B cell (primary cell): ENCODE measurements at regions not wholly inside any gene's neighbourhood (a gene's known extent, or its start where the extent isn't known, plus 50 kb on each side); places are given as distances from the start of the nearest gene placed in this dataset.
A peak's percentile ranks its signal among the peaks of the same experiment; 100 is the strongest.

Source experiments
- ATAC-seq: fragments of 200-7000 bp; cut with Tn5 transposase; one replicate; pipeline ENCODE4 v1.10.0; 2021; ENCODE audit warnings: low read depth, mild to moderate bottlenecking, moderate number of reproducible peaks, moderate library complexity
- CTCF ChIA-PET: fragments of 350-600 bp; sonication (Branson Sonifier 250); formaldehyde crosslinking; loops from one replicate; lab custom pipeline; 2021; ENCODE audit warnings: antibody characterized with exemption, inconsistent platforms; lab: Charles Lee
- POLR2A ChIA-PET: fragments of 350-600 bp; sonication (Branson Sonifier 250); formaldehyde crosslinking; loops from one replicate; lab custom pipeline; 2021; ENCODE audit warnings: antibody characterized with exemption; lab: Charles Lee
- DNase-seq: peaks from one replicate; pipeline ENCODE4 v3.0.0; 2013
- H2AFZ ChIP-seq: 2 replicates; pipeline ENCODE4 v1.6.1; 2012; ENCODE audit warnings: mild to moderate bottlenecking, low read depth, low read length; ENCODE audit not compliant: insufficient read depth, poor library complexity, severe bottlenecking
- H3K27ac ChIP-seq, 2 donors: 1 replicate in 1 of 2; 2 replicates in 1 of 2; pipeline ENCODE4 v1.5.1; 2012 to 2013; ENCODE audit warnings: low read length in 2 of 2, mild to moderate bottlenecking in 2 of 2, moderate library complexity in 1 of 2
- H3K27me3 ChIP-seq, 4 experiments: fragments of 200-600 bp in 1 of 4; sonication (generic) in 1 of 4; replicated peaks in 1 of 4; 1 replicate in 2 of 4; 2 replicates in 2 of 4; pipeline versions ENCODE4 v1.6.1 to v1.7.0; 2013 to 2016; ENCODE audit warnings: low read length in 3 of 4, mild to moderate bottlenecking in 2 of 4, mixed read lengths in 1 of 4, moderate library complexity in 1 of 4; ENCODE audit not compliant: insufficient read depth in 4 of 4, control insufficient read depth in 3 of 4; ENCODE audit errors: control extremely low read depth in 1 of 4
- H3K36me3 ChIP-seq, 2 experiments: replicated peaks in 1 of 2; 1 replicate in 1 of 2; 2 replicates in 1 of 2; pipeline versions ENCODE4 v1.6.1 to v1.7.1; 2013; ENCODE audit warnings: low read length in 1 of 2; ENCODE audit not compliant: insufficient read depth in 2 of 2, control insufficient read depth in 1 of 2; ENCODE audit errors: control extremely low read depth in 1 of 2, extremely low read depth in 1 of 2
- H3K4me1 ChIP-seq, 2 donors: fragments of 200-600 bp in 1 of 2; sonication (generic) in 1 of 2; 1 replicate in 1 of 2; 2 replicates in 1 of 2; pipeline versions ENCODE4 v1.5.1 to v1.6.1; 2013 to 2017; ENCODE audit warnings: low read length in 2 of 2; ENCODE audit not compliant: control insufficient read depth in 2 of 2, insufficient read depth in 2 of 2
- H3K4me2 ChIP-seq: replicated peaks from 2 replicates; pipeline ENCODE3; 2012; ENCODE audit warnings: mild to moderate bottlenecking, low read depth, low read length; ENCODE audit not compliant: poor library complexity, severe bottlenecking
- H3K4me3 ChIP-seq, 5 experiments: fragments of 200-600 bp in 1 of 5; sonication (generic) in 1 of 5; 1 replicate in 3 of 5; 2 replicates in 2 of 5; pipeline versions ENCODE4 v1.5.1 to v1.7.0; 2011 to 2016; ENCODE audit warnings: low read length in 4 of 5, mild to moderate bottlenecking in 4 of 5, low read depth in 2 of 5, control low read depth in 1 of 5, moderate library complexity in 1 of 5; ENCODE audit not compliant: insufficient read depth in 1 of 5; ENCODE audit errors: control extremely low read depth in 1 of 5, extremely low read depth in 1 of 5
- H3K79me2 ChIP-seq: fragments of 200-600 bp; sonication (generic); one replicate; pipeline ENCODE4 v1.6.0; 2016; ENCODE audit warnings: low read length; ENCODE audit not compliant: control insufficient read depth, insufficient read depth
- H3K9ac ChIP-seq: fragments of 200-600 bp; sonication (generic); 2 replicates; pipeline ENCODE4 v1.6.1; 2017; ENCODE audit warnings: mild to moderate bottlenecking, low read length, moderate library complexity
- H3K9me3 ChIP-seq, 3 donors: one replicate each; pipeline versions ENCODE4 v1.6.1 to v1.7.1; 2013; ENCODE audit warnings: low read length in 2 of 3; ENCODE audit not compliant: control insufficient read depth in 2 of 3, insufficient read depth in 1 of 3; ENCODE audit errors: control extremely low read depth in 1 of 3
- H4K20me1 ChIP-seq: 2 replicates; pipeline ENCODE4 v1.6.0; 2012; ENCODE audit warnings: mild to moderate bottlenecking, low read length; ENCODE audit not compliant: insufficient read depth, control insufficient read depth, poor library complexity, severe bottlenecking
- H3K27ac Mint-ChIP-seq: one replicate; pipeline ENCODE4 v1.8.0; 2021; ENCODE audit warnings: mixed read lengths
- H3K27me3 Mint-ChIP-seq: one replicate; pipeline ENCODE4 v1.8.0; 2021; ENCODE audit warnings: mixed read lengths
- H3K4me1 Mint-ChIP-seq: one replicate; pipeline ENCODE4 v1.8.0; 2021; ENCODE audit warnings: mixed read lengths
- H3K4me3 Mint-ChIP-seq: one replicate; pipeline ENCODE4 v1.8.0; 2021; ENCODE audit warnings: mixed read lengths
- H3K9me3 Mint-ChIP-seq: one replicate; pipeline ENCODE4 v1.8.0; 2022; ENCODE audit warnings: mixed read lengths; ENCODE audit not compliant: insufficient read depth
- CTCF ChIP-seq: fragments of 200-600 bp; IDR thresholded peaks from one replicate; pipeline ENCODE4 v1.8.0; 2022; ENCODE audit warnings: antibody characterized with exemption, mild to moderate bottlenecking
- EZH2 ChIP-seq: IDR thresholded peaks from 2 replicates; pipeline ENCODE4 v1.6.1; 2012; ENCODE audit warnings: borderline replicate concordance, low read depth, mild to moderate bottlenecking, moderate library complexity, low read length; ENCODE audit not compliant: insufficient read depth, poor library complexity, severe bottlenecking
- WGBS: methylation state at CpG from one replicate; pipeline ENCODE4 v1.1.5; 2013; ENCODE audit warnings: missing lambda C conversion rate; ENCODE audit not compliant: insufficient coverage; 5-methylcytosine and 5-hydroxymethylcytosine counted together
- intact Hi-C: fragments of 100-400 bp; cut with micrococcal nuclease; formaldehyde crosslinking; loops from one replicate; pipeline ENCODE4 v1.10.0; 2022

- H3K27me3 ChIP-seq: peaks cover 0 to 7% (median 0%) of the 10 kb centered on the region in 4 experiments
- Mint-ChIP-seq H3K4me3 (no peak overlapping the region), H3K27me3 (peaks cover 24% of the 10 kb centered on the region), H3K27ac (no peak overlapping the region), H3K4me1 (peaks cover 14% of the 10 kb centered on the region), H3K9me3 (peaks cover 4% of the 10 kb centered on the region)
- DNase-seq: no peak
- H3K9me3 ChIP-seq: peaks cover 0 to 4% (median 0%) of the 10 kb centered on the region in 3 donors
- no peak overlapping the region for H3K4me3 ChIP-seq
- H2AFZ ChIP-seq: peak overlapping the region; percentile 8
- H3K4me1 ChIP-seq: peaks cover 0 to 6% of the 10 kb centered on the region in 2 donors
- TF ChIP-seq CTCF (no peak), EZH2 (no peak)
- no peak overlapping the region for H3K9ac ChIP-seq
- ATAC-seq: no peak
- 30% methylated on average over 1 of the region's 3 CpGs for WGBS
- intact Hi-C loops: loop anchor here (5.0 kb wide), 1 partner anchor 368 kb away; no protein-coding TSS in a partner anchor
- no peaks in the 10 kb centered on the region for H3K79me2 ChIP-seq
- POLR2A ChIA-PET: no interaction called here
- no peak overlapping the region for H3K27ac ChIP-seq
- H3K36me3 ChIP-seq: no peaks in the 10 kb centered on the region
- CTCF ChIA-PET: interaction anchor here (1.1 to 1.6 kb wide), 5 partner anchors 25 to 555 kb away, joined by 3 to 6 read pairs (median 3); no protein-coding TSS in a partner anchor
- no peak overlapping the region for H3K4me2 ChIP-seq
- no peaks in the 10 kb centered on the region for H4K20me1 ChIP-seq
Measured at GRCh38 chr1:38585460-38585859, 274.1 kb downstream of the RRAGC start.

- CTCF ChIA-PET: interaction anchor here (1.1 to 1.6 kb wide), 4 partner anchors 507 to 558 kb away, joined by 3 to 4 read pairs (median 3); no protein-coding TSS in a partner anchor
- intact Hi-C loops: loop anchor here (5.0 kb wide), 1 partner anchor 367 kb away; no protein-coding TSS in a partner anchor
- Mint-ChIP-seq H3K4me1 (peaks cover 14% of the 10 kb centered on the region), H3K27me3 (peaks cover 31% of the 10 kb centered on the region), H3K27ac (no peak overlapping the region), H3K9me3 (peaks cover 4% of the 10 kb centered on the region), H3K4me3 (no peak overlapping the region)
- H3K4me3 ChIP-seq: no peak overlapping the region
- peaks cover 0 to 4% (median 0%) of the 10 kb centered on the region in 3 donors for H3K9me3 ChIP-seq
- peaks cover 0 to 11% (median 4%) of the 10 kb centered on the region in 4 experiments for H3K27me3 ChIP-seq
- H3K4me2 ChIP-seq: no peak overlapping the region
- no peaks in the 10 kb centered on the region for H4K20me1 ChIP-seq
- 80% methylated on average over 9 of the region's 11 CpGs for WGBS
- TF ChIP-seq CTCF (no peak), EZH2 (no peak)
- POLR2A ChIA-PET: no interaction called here
- no peaks in the 10 kb centered on the region for H3K36me3 ChIP-seq
- H3K4me1 ChIP-seq: peaks cover 0 to 6% of the 10 kb centered on the region in 2 donors
- ATAC-seq (no peak), DNase-seq (no peak)
- H2AFZ ChIP-seq: peak overlapping the region; percentile 8
- H3K27ac ChIP-seq: no peak overlapping the region
- H3K9ac ChIP-seq: no peak overlapping the region
- no peaks in the 10 kb centered on the region for H3K79me2 ChIP-seq
Measured at GRCh38 chr1:38584448-38585355, 274.9 kb downstream of the RRAGC start.
